ENCODE measurements at regions not wholly inside any gene's neighbourhood (a gene's known extent, or its start where the extent isn't known, plus 50 kb on each side); places are given as distances from the start of the nearest gene placed in this dataset.

DNA sequence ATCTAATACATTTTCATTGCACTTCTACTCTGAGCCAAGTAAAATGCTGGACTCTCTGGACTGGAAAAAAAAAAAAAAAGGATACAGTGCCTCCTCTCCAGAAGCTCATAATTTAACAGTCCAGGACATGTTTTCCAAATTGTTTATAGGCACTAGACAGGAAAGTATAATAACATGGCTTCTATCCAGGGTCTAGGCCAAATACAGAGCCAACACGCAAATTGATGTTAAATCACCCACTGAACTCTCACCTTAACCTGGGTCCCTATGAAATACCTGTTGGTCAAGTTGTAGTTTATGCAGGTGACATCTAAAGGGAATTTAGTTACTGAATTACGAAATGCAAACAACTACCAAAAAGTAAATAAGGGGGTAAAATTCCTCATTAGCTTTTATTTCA, 428.7 kb upstream of the LUZP2 start:
- TF ChIP-seq EZH2 (optimal IDR thresholded peaks at IDR 0.05; ENCODE audit: low read depth, low read length) = no peak
- TF ChIP-seq, protein P1, sequence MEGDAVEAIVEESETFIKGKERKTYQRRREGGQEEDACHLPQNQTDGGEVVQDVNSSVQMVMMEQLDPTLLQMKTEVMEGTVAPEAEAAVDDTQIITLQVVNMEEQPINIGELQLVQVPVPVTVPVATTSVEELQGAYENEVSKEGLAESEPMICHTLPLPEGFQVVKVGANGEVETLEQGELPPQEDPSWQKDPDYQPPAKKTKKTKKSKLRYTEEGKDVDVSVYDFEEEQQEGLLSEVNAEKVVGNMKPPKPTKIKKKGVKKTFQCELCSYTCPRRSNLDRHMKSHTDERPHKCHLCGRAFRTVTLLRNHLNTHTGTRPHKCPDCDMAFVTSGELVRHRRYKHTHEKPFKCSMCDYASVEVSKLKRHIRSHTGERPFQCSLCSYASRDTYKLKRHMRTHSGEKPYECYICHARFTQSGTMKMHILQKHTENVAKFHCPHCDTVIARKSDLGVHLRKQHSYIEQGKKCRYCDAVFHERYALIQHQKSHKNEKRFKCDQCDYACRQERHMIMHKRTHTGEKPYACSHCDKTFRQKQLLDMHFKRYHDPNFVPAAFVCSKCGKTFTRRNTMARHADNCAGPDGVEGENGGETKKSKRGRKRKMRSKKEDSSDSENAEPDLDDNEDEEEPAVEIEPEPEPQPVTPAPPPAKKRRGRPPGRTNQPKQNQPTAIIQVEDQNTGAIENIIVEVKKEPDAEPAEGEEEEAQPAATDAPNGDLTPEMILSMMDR (IDR thresholded peaks at IDR 0.05; ENCODE audit: low read length) = no peak
- no peak for TF ChIP-seq EZH2phosphoT487 (IDR thresholded peaks at IDR 0.05; ENCODE audit: low read length)

All from MM.1S (cell line).